HEK293 (cell line): ENCODE measurements at regions not wholly inside any gene's neighbourhood (a gene's known extent, or its start where the extent isn't known, plus 50 kb on each side); places are given as distances from the start of the nearest gene placed in this dataset.
A peak's percentile ranks its signal among the peaks of the same experiment; 100 is the strongest.

Experiments used
- CTCF ChIA-PET: fragments of 350-600 bp; formaldehyde crosslinking; extraction: SDS; loops from one replicate; lab custom pipeline; 2021; ENCODE audit warnings: antibody characterized with exemption; lab: Yijun Ruan, JAX
- POLR2A ChIA-PET: fragments of 300-600 bp; formaldehyde crosslinking; extraction: SDS; loops from one replicate; lab custom pipeline; 2020; ENCODE audit warnings: antibody characterized with exemption, inconsistent platforms; lab: Yijun Ruan, JAX
- H3K27ac ChIP-seq: fragments of 200-500 bp; sonication (Bioruptor generic); 2 replicates; pipeline ENCODE4 v1.5.1; 2014; ENCODE audit warnings: low read depth, low read length, control low read depth, inconsistent platforms; ENCODE audit errors: extremely low read depth
- H3K36me3 ChIP-seq, 2 experiments: fragments of 200-500 bp in 1 of 2; sonication (Bioruptor generic) in 1 of 2; 1 replicate in 1 of 2; 2 replicates in 1 of 2; pipeline ENCODE4 v1.5.1; 2014 to 2017; ENCODE audit warnings: inconsistent platforms in 2 of 2, low read length in 2 of 2; ENCODE audit not compliant: control insufficient read depth in 2 of 2, insufficient read depth in 1 of 2
- H3K4me1 ChIP-seq: fragments of 200-500 bp; sonication (Bioruptor generic); 2 replicates; pipeline ENCODE4 v1.5.1; 2014; ENCODE audit warnings: mild to moderate bottlenecking, low read length, inconsistent platforms; ENCODE audit not compliant: control insufficient read depth, insufficient read depth
- H3K4me3 ChIP-seq: 2 replicates; pipeline ENCODE4 v1.5.1; 2011; ENCODE audit warnings: low read depth, mild to moderate bottlenecking, control low read depth, low read length, moderate library complexity
- H3K9me3 ChIP-seq: fragments of 200-500 bp; sonication (Bioruptor generic); 2 replicates; pipeline ENCODE4 v1.5.1; 2014; ENCODE audit warnings: low read depth, low read length, inconsistent platforms; ENCODE audit not compliant: control insufficient read depth, insufficient read depth
- CTCF ChIP-seq: fragments of 450-650 bp; formaldehyde crosslinking; IDR thresholded peaks from 2 replicates; pipeline ENCODE4 v1.5.1; 2016; ENCODE audit warnings: missing biosample characterization, missing genetic modification characterization
- GLIS2 ChIP-seq: fragments of 450-650 bp; formaldehyde crosslinking; IDR thresholded peaks from 2 replicates; pipeline ENCODE4 v1.5.1; 2016; ENCODE audit warnings: missing biosample characterization, missing genetic modification characterization
- HOXD13 ChIP-seq: sonication (generic); formaldehyde crosslinking; IDR thresholded peaks from 2 replicates; pipeline ENCODE4 v1.8.0; 2022; ENCODE audit warnings: missing genetic modification reagents, borderline replicate concordance
- SETDB1 ChIP-seq: IDR thresholded peaks from one replicate; pipeline ENCODE4 v1.6.1; 2017; ENCODE audit warnings: mild to moderate bottlenecking, low read length, moderate library complexity, mixed read lengths; ENCODE audit not compliant: insufficient read length
- TSHZ1 ChIP-seq: fragments of 450-650 bp; formaldehyde crosslinking; IDR thresholded peaks from 2 replicates; pipeline ENCODE4 v1.5.1; 2016; ENCODE audit warnings: missing biosample characterization, missing genetic modification characterization, borderline replicate concordance
- ZBTB1 ChIP-seq: fragments of 450-650 bp; formaldehyde crosslinking; IDR thresholded peaks from 2 replicates; pipeline ENCODE4 v1.5.1; 2016; ENCODE audit warnings: missing biosample characterization, missing genetic modification characterization
- ZBTB26 ChIP-seq: fragments of 450-650 bp; formaldehyde crosslinking; optimal IDR thresholded peaks from 2 replicates; pipeline ENCODE3; 2016; ENCODE audit warnings: missing biosample characterization, mild to moderate bottlenecking, missing genetic modification characterization
- ZNF214 ChIP-seq: fragments of 450-650 bp; formaldehyde crosslinking; IDR thresholded peaks from 2 replicates; pipeline ENCODE4 v1.5.1; 2017; ENCODE audit warnings: missing biosample characterization, mild to moderate bottlenecking, missing genetic modification characterization, borderline replicate concordance
- ZNF24 ChIP-seq: fragments of 450-650 bp; formaldehyde crosslinking; IDR thresholded peaks from 2 replicates; pipeline ENCODE4 v1.5.1; 2016; ENCODE audit warnings: missing biosample characterization, missing genetic modification characterization
- ZNF366 ChIP-seq: fragments of 450-650 bp; formaldehyde crosslinking; conservative IDR thresholded peaks from 2 replicates; pipeline ENCODE4 v1.5.1; 2016; ENCODE audit warnings: missing biosample characterization, missing genetic modification characterization
- ZNF37A ChIP-seq: fragments of 450-650 bp; IDR thresholded peaks from 2 replicates; pipeline ENCODE4 v1.5.1; 2018; ENCODE audit warnings: missing biosample characterization, missing genetic modification characterization
- ZNF558 ChIP-seq: fragments of 450-650 bp; formaldehyde crosslinking; IDR thresholded peaks from 2 replicates; pipeline ENCODE4 v1.5.1; 2016; ENCODE audit warnings: missing biosample characterization, missing genetic modification characterization
- ZNF600 ChIP-seq: fragments of 450-650 bp; formaldehyde crosslinking; IDR thresholded peaks from 2 replicates; pipeline ENCODE4 v1.5.1; 2016; ENCODE audit warnings: missing biosample characterization, missing genetic modification characterization
- ZNF626 ChIP-seq: fragments of 450-650 bp; sonication (Bioruptor Pico); formaldehyde crosslinking; IDR thresholded peaks from 2 replicates; pipeline ENCODE4 v1.5.1; 2018; ENCODE audit warnings: missing biosample characterization, missing genetic modification characterization, inconsistent platforms
- ZNF660 ChIP-seq: fragments of 450-650 bp; IDR thresholded peaks from 2 replicates; pipeline ENCODE4 v1.5.1; 2018; ENCODE audit warnings: missing biosample characterization, mild to moderate bottlenecking, missing genetic modification characterization
- ZSCAN30 ChIP-seq: fragments of 450-650 bp; IDR thresholded peaks from 2 replicates; pipeline ENCODE4 v1.5.1; 2018; ENCODE audit warnings: missing biosample characterization, mild to moderate bottlenecking, missing genetic modification characterization, moderate library complexity
- ZXDB ChIP-seq: fragments of 450-650 bp; formaldehyde crosslinking; IDR thresholded peaks from 2 replicates; pipeline ENCODE4 v1.5.1; 2016; ENCODE audit warnings: missing biosample characterization, missing genetic modification characterization
- TF ChIP-seq, protein P1 (sequence below): fragments of 450-650 bp; formaldehyde crosslinking; IDR thresholded peaks from 2 replicates; pipeline ENCODE4 v1.5.1; 2016; ENCODE audit warnings: missing biosample characterization, missing genetic modification characterization, low read depth

DNA sequence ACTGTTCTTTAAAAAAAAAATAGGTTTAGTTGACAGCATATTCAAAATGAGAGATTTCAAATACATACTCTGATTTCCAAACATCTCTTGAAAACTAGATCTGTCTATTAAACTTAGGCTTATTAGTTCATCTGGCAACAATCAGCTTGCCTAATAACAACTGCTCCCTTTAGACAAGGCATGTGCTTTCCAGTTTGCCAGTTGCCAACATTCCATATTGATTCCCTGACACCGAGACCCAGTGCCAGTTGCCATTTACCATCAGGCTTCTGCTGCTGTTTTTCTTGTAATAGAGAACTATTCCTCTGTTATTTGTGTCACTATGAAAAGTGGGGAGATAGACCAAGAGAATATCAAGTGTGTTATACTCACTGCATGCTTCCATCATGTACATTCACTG lies 256.0 kb downstream of the C1D start:
- CTCF ChIA-PET: interaction anchor here (0.7 kb wide), 1 partner anchor 308 kb away, joined by 3 read pairs; no protein-coding TSS in a partner anchor
- no peaks in the 10 kb centered on the region for H3K4me1 ChIP-seq
- H3K36me3 ChIP-seq: no peaks in the 10 kb centered on the region
- no peaks in the 10 kb centered on the region for H3K9me3 ChIP-seq
- no peak overlapping the region for H3K4me3 ChIP-seq
- POLR2A ChIA-PET: no interaction called here
- H3K27ac ChIP-seq: no peak overlapping the region
- TF ChIP-seq HOXD13 (CRISPR knock-in tag): no peak

DNA sequence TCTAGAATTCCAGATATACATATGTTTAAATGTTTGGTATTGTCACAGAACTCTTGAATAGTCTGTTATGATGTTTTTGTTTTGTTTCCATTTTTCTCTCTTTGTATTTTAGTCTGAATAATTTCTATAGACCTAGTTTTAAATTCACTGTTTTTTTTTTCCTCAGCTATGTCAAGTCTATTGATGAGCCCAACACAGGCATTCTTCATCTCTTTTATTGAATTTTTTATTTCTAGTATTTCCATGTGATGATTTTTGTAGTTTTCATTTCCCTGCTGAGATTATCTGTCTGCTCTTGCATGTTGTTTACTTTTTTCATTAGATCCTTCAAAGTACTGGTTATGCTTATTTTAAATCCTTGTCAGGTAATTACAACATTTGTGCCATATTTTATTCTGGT lies 254.7 kb downstream of the C1D start:
- POLR2A ChIA-PET: no interaction called here
- H3K4me3 ChIP-seq: no peak overlapping the region
- H3K4me1 ChIP-seq: no peaks in the 10 kb centered on the region
- H3K27ac ChIP-seq: no peak overlapping the region
- H3K36me3 ChIP-seq: no peaks in the 10 kb centered on the region
- CTCF ChIA-PET: no interaction called here
- H3K9me3 ChIP-seq: no peaks in the 10 kb centered on the region
- no peak for TF ChIP-seq ZNF214
- TF ChIP-seq, protein P1, sequence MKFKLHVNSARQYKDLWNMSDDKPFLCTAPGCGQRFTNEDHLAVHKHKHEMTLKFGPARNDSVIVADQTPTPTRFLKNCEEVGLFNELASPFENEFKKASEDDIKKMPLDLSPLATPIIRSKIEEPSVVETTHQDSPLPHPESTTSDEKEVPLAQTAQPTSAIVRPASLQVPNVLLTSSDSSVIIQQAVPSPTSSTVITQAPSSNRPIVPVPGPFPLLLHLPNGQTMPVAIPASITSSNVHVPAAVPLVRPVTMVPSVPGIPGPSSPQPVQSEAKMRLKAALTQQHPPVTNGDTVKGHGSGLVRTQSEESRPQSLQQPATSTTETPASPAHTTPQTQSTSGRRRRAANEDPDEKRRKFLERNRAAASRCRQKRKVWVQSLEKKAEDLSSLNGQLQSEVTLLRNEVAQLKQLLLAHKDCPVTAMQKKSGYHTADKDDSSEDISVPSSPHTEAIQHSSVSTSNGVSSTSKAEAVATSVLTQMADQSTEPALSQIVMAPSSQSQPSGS: no peak
- TF ChIP-seq SETDB1: peak; percentile 50
- TF ChIP-seq ZBTB26: no peak

- Histone ChIP-seq H3K4me3 (no peak overlapping the region), H3K36me3 (no peaks in the 10 kb centered on the region), H3K9me3 (no peaks in the 10 kb centered on the region), H3K4me1 (no peaks in the 10 kb centered on the region), H3K27ac (no peak overlapping the region)
- TF ChIP-seq TSHZ1 (tag by site-specific recombination): no peak
- TF ChIP-seq ZNF600 (tag by site-specific recombination): no peak
- TF ChIP-seq ZNF558: peak; percentile 92
- ChIA-PET POLR2A (no interaction called here), CTCF (no interaction called here)
These were observed 250.1 kb downstream of the C1D start for GRCh38 chr2:67812682-67813081.

DNA sequence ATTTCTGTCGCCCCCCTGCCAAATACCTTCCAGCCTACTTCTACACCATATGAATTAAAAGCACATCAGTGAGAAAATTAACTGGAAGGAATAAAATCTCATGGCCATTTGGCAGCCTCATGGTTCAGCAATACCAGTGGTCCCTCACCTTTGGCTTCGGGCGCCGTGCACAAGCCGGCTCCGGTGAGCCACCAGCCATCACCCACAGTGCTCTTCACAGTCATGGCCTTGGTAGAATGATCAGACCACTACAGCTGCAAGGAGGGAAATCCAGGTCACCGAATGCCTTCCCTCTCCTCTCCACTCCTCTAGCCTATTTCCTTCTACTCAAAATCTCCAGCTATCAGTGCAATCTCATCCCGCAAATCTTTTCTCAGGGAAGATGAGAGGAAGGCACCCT lies 239.1 kb downstream of the C1D start:
- POLR2A ChIA-PET: no interaction called here
- no peaks in the 10 kb centered on the region for H3K4me1 ChIP-seq
- H3K4me3 ChIP-seq: no peak overlapping the region
- H3K9me3 ChIP-seq: no peaks in the 10 kb centered on the region; the same call in 1 of the 2 replicates
- H3K36me3 ChIP-seq: no peaks in the 10 kb centered on the region
- TF ChIP-seq CTCF (tag by site-specific recombination) (no peak), ZNF626 (tag by site-specific recombination) (no peak), ZNF660 (tag by site-specific recombination) (no peak), ZNF24 (no peak), GLIS2 (tag by site-specific recombination) (no peak), ZNF37A (tag by site-specific recombination) (no peak), ZBTB1 (no peak), ZSCAN30 (no peak), ZXDB (no peak), ZNF366 (tag by site-specific recombination) (no peak)
- TF ChIP-seq, all 188 proteins: peak for 0
- CTCF ChIA-PET: no interaction called here
- H3K27ac ChIP-seq: no peak overlapping the region
